ENCODE measurements at regions not wholly inside any gene's neighbourhood (a gene's known extent, or its start where the extent isn't known, plus 50 kb on each side); places are given as distances from the start of the nearest gene placed in this dataset.
A peak's percentile ranks its signal among the peaks of the same experiment; 100 is the strongest.

DNA sequence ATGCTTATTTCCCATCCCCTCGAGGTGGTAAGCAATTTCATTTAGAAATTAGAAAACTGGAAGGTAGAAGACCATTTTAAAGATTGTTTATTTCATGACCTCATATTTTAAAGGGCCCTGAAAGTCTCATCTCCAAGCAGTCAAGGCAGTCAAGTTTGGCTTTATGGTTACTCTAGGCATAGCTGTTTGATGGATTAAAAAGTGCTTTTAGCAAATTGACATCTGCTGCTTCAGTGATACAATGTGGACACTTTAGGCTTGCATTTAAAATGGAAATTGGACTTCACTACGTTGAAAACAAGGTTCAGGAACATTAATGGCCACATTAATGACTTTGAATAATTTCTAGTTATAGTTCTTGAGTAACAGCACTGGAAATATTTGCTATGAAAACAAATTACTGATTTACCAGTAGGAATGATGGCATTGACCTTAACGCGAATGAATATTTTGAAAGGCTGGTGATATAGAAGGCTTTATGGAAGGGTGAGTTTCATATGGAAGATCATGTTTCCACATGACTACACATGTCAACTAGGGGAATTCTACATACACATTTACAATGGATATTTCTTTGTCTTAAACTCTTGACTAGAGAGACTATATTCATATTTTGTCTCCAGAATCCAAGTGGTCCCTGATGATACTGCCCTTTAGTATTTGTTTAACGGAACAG lies 873.5 kb downstream of the JRKL start:
- Mint-ChIP-seq H3K4me3 (ENCODE audit: unreplicated experiment) (no peak overlapping the region), H3K4me1 (ENCODE audit: unreplicated experiment) (no peaks in the 10 kb centered on the region), H3K9me3 (ENCODE audit: unreplicated experiment) (no peaks in the 10 kb centered on the region), H3K27me3 (ENCODE audit: unreplicated experiment) (no peaks in the 10 kb centered on the region), H3K36me3 (ENCODE audit: low read depth, unreplicated experiment) (no peaks in the 10 kb centered on the region), H3K27ac (ENCODE audit: unreplicated experiment) (no peak overlapping the region)
- TF ChIP-seq, protein P1, sequence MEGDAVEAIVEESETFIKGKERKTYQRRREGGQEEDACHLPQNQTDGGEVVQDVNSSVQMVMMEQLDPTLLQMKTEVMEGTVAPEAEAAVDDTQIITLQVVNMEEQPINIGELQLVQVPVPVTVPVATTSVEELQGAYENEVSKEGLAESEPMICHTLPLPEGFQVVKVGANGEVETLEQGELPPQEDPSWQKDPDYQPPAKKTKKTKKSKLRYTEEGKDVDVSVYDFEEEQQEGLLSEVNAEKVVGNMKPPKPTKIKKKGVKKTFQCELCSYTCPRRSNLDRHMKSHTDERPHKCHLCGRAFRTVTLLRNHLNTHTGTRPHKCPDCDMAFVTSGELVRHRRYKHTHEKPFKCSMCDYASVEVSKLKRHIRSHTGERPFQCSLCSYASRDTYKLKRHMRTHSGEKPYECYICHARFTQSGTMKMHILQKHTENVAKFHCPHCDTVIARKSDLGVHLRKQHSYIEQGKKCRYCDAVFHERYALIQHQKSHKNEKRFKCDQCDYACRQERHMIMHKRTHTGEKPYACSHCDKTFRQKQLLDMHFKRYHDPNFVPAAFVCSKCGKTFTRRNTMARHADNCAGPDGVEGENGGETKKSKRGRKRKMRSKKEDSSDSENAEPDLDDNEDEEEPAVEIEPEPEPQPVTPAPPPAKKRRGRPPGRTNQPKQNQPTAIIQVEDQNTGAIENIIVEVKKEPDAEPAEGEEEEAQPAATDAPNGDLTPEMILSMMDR (IDR thresholded peaks at IDR 0.05; ENCODE audit: unreplicated experiment) = no peak
- no peak for DNase-seq (ENCODE audit: low spot score)

DNA sequence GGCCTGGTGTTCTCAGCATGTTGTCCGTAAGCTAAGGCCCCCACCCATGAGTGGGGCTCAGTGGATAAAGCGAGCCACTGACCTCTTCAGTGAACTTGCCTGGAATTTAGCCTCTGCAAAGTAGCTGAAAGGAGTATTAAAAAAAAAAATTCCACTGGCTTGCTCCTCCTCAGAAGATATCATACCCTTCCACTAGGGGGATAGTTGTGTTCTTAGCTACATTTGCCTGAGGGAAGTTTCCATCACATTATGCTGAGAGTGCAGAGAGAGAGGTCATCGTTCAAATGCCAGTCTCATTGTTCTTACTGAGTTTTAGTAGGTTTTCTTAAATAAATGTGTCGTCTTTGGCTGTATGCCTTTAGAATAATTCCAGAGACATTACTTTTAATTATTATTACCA lies 879.7 kb downstream of the JRKL start:
- Mint-ChIP-seq H3K27ac (ENCODE audit: unreplicated experiment) (no peak overlapping the region), H3K4me1 (ENCODE audit: unreplicated experiment) (no peaks in the 10 kb centered on the region), H3K4me3 (ENCODE audit: unreplicated experiment) (no peak overlapping the region), H3K9me3 (ENCODE audit: unreplicated experiment) (no peaks in the 10 kb centered on the region), H3K36me3 (ENCODE audit: low read depth, unreplicated experiment) (no peaks in the 10 kb centered on the region), H3K27me3 (ENCODE audit: unreplicated experiment) (peaks cover 2% of the 10 kb centered on the region)
- TF ChIP-seq, protein P1 (IDR thresholded peaks at IDR 0.05; ENCODE audit: unreplicated experiment) = peak; percentile 66
- DNase-seq (ENCODE audit: low spot score) = no peak

DNA sequence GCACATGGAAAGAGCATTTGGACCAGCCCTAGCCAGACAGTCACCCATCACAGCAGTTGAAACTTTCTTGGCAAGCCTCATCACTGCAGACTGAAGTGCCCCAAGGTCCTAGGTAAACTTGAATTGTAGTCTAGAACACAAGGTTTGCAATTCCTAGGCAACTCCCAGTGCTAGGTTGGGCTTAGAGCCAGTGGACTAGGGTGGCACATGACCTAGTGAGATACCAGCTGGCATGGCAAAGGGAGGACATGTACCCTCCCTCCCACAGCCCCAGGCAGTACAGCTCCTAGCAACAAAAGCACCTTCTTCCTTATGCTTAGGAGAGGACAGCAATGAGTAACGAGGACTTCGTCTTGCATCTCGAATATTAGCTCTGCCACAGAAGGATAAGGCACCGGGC lies 889.5 kb downstream of the JRKL start:
- Mint-ChIP-seq H3K4me1 (ENCODE audit: unreplicated experiment) (no peaks in the 10 kb centered on the region), H3K4me3 (ENCODE audit: unreplicated experiment) (no peak overlapping the region), H3K9me3 (ENCODE audit: unreplicated experiment) (no peaks in the 10 kb centered on the region), H3K36me3 (ENCODE audit: low read depth, unreplicated experiment) (no peaks in the 10 kb centered on the region), H3K27ac (ENCODE audit: unreplicated experiment) (no peak overlapping the region), H3K27me3 (ENCODE audit: unreplicated experiment) (no peaks in the 10 kb centered on the region)
- TF ChIP-seq, protein P1 (IDR thresholded peaks at IDR 0.05; ENCODE audit: unreplicated experiment) = no peak
- DNase-seq (ENCODE audit: low spot score) = no peak

DNA sequence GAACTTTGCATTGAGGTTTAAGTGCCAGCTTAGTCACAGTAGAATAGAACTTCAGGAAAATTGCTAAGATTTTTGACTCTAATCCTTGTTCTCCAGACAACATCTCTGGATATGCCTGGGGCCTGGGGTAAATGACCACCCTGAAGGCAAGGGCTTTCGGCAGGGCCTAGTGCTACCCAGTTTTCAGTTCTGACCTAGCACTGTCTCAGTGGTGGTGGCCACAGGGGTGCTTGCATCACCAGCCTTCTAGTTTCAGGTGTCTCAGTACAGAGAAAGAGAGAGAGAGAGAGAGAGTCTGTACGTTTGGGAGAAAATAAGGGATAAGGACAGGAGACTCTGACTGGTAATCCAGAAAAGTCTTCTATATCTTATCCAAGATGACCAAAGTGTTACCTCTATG lies 890.5 kb downstream of the JRKL start:
- no peaks in the 10 kb centered on the region for H3K4me1 Mint-ChIP-seq (ENCODE audit: unreplicated experiment)
- H3K27me3 Mint-ChIP-seq (ENCODE audit: unreplicated experiment) = no peaks in the 10 kb centered on the region
- no peak overlapping the region for H3K27ac Mint-ChIP-seq (ENCODE audit: unreplicated experiment)
- no peaks in the 10 kb centered on the region for H3K9me3 Mint-ChIP-seq (ENCODE audit: unreplicated experiment)
- no peaks in the 10 kb centered on the region for H3K36me3 Mint-ChIP-seq (ENCODE audit: low read depth, unreplicated experiment)
- TF ChIP-seq, protein P1 (IDR thresholded peaks at IDR 0.05; ENCODE audit: unreplicated experiment) = no peak
- no peak overlapping the region for H3K4me3 Mint-ChIP-seq (ENCODE audit: unreplicated experiment)
- DNase-seq (ENCODE audit: low spot score) = no peak

DNA sequence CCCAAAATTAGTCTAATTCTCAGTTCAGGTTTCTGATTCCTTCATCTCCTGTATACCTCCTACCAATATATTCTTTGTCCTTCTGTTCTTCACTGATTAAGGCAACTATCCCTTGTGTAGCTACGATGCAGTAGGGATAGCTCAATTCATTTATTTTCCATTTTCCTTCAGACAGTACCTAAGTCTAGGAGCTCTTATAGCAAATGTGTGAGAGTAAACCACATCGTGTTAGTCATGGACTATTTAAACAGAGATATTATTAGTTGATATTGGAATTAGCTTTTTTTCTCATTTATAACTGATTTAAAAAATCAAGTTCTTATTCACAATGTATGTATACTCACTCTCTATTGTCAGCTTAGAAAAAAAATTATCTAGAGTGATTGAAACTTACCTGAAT lies 900.0 kb downstream of the JRKL start:
- no peak overlapping the region for H3K27ac Mint-ChIP-seq (ENCODE audit: unreplicated experiment)
- no peaks in the 10 kb centered on the region for H3K36me3 Mint-ChIP-seq (ENCODE audit: low read depth, unreplicated experiment)
- H3K4me1 Mint-ChIP-seq (ENCODE audit: unreplicated experiment) = no peaks in the 10 kb centered on the region
- no peak for DNase-seq (ENCODE audit: low spot score)
- no peaks in the 10 kb centered on the region for H3K27me3 Mint-ChIP-seq (ENCODE audit: unreplicated experiment)
- no peaks in the 10 kb centered on the region for H3K9me3 Mint-ChIP-seq (ENCODE audit: unreplicated experiment)
- TF ChIP-seq, protein P1 (IDR thresholded peaks at IDR 0.05; ENCODE audit: unreplicated experiment) = no peak
- no peak overlapping the region for H3K4me3 Mint-ChIP-seq (ENCODE audit: unreplicated experiment)
